ENCODE measurements at regions not wholly inside any gene's neighbourhood (a gene's known extent, or its start where the extent isn't known, plus 50 kb on each side); places are given as distances from the start of the nearest gene placed in this dataset.
"Not testable (repeated sequence)": the region's sequence is repeated elsewhere in the genome, so short reads cannot be mapped to it uniquely, and the experiment has no call there.

DNA sequence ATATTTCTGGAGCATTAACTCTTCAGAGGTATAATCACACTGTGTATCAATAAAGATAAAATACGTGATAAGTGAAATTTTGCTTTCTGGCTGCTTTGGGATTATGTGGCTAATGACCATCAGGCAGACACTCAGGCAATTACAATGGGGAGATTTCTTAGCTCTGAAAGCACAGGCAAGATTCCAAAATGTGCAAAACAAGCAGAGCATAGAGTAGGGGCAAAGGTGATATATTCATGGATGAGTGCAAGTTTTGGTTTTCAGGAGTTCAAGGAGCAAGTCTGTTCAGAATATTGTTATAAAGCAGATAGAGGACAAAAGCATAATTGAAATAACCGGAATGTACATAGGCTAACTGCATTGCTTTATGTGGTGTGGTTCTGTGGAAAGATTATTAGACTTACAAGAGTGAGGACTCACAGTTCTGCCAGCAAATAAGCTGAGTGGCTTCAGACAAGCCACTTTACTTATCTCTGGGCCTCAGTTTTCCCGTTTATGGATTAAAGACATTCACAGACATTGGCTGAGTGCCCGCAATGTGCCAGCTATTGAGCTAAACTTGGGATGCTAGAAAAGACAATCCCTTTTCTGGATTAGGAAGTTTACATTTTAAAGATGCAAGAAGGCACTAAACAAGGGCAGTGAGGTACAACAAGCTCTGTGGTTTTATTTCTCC is 945.6 kb upstream of the ARRDC3 start:
- Histone ChIP-seq H3K27me3 (no peaks in the 10 kb centered on the region), H3K4me1 (no peaks in the 10 kb centered on the region), H3K9me3 (no peaks in the 10 kb centered on the region), H3K27ac (no peak overlapping the region), H3K36me3 (no peaks in the 10 kb centered on the region), H3K4me3 (no peak overlapping the region)
- no peak for DNase-seq
- intact Hi-C loops (cut with DNase I; ENCODE audit: low total_unique reads) = no loop called here
- TF ChIP-seq, protein P1, sequence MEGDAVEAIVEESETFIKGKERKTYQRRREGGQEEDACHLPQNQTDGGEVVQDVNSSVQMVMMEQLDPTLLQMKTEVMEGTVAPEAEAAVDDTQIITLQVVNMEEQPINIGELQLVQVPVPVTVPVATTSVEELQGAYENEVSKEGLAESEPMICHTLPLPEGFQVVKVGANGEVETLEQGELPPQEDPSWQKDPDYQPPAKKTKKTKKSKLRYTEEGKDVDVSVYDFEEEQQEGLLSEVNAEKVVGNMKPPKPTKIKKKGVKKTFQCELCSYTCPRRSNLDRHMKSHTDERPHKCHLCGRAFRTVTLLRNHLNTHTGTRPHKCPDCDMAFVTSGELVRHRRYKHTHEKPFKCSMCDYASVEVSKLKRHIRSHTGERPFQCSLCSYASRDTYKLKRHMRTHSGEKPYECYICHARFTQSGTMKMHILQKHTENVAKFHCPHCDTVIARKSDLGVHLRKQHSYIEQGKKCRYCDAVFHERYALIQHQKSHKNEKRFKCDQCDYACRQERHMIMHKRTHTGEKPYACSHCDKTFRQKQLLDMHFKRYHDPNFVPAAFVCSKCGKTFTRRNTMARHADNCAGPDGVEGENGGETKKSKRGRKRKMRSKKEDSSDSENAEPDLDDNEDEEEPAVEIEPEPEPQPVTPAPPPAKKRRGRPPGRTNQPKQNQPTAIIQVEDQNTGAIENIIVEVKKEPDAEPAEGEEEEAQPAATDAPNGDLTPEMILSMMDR (IDR thresholded peaks at IDR 0.05) = no peak

DNA sequence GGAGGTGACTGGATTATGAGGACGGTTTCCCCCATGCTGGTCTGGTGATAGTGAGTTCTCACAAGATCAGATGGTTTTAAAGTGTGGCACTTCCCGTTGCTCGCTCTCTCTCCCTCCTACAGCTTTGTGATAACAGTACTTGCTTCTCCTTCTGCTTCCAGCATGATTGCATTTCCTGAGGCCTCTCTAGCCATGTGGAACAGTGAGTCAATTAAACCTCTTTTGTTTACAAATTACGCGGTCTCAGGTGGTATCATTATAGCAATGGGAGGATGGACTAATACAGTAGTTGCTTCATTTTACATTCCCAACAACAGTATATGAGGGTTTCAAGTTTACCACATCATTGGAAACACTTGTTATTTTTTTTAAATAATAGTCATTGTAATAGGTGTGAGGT is 937.3 kb upstream of the ARRDC3 start:
- TF ChIP-seq, protein P1 (IDR thresholded peaks at IDR 0.05) = no peak
- no peaks in the 10 kb centered on the region for H3K36me3 ChIP-seq
- H3K27me3 ChIP-seq = no peaks in the 10 kb centered on the region
- no peaks in the 10 kb centered on the region for H3K4me1 ChIP-seq
- H3K4me3 ChIP-seq = no peak overlapping the region
- DNase-seq = no peak
- H3K9me3 ChIP-seq = no peaks in the 10 kb centered on the region
- intact Hi-C loops (cut with DNase I; ENCODE audit: low total_unique reads) = loop anchor here (5.0 kb wide), 1 partner anchor 1212 kb away; no protein-coding TSS in a partner anchor
- no peak overlapping the region for H3K27ac ChIP-seq

DNA sequence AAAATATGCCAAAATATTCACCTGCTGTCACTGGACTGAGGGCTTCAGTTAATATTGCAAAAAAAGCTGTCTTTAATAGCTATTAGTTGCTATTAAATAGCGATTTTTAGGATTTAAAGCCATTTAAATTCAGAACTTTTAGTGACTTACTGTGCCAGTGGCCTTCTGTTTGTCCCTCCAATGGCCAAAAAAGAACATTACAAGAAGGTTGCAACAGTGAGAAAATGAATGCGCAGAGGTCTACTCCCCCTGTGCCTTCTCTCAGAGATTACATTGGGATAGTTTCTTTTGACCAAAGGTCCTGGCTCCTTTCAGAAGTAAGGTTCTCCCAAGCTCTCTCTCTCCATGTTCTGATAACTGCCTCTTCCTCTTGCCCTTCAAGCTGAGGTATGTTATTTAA is 930.3 kb upstream of the ARRDC3 start:
- H3K4me1 ChIP-seq = no peaks in the 10 kb centered on the region
- intact Hi-C loops (cut with DNase I; ENCODE audit: low total_unique reads) = no loop called here
- DNase-seq = no peak
- no peak overlapping the region for H3K4me3 ChIP-seq
- H3K27ac ChIP-seq = no peak overlapping the region
- no peaks in the 10 kb centered on the region for H3K9me3 ChIP-seq
- no peaks in the 10 kb centered on the region for H3K36me3 ChIP-seq
- no peaks in the 10 kb centered on the region for H3K27me3 ChIP-seq
- TF ChIP-seq, protein P1 (IDR thresholded peaks at IDR 0.05) = no peak

DNA sequence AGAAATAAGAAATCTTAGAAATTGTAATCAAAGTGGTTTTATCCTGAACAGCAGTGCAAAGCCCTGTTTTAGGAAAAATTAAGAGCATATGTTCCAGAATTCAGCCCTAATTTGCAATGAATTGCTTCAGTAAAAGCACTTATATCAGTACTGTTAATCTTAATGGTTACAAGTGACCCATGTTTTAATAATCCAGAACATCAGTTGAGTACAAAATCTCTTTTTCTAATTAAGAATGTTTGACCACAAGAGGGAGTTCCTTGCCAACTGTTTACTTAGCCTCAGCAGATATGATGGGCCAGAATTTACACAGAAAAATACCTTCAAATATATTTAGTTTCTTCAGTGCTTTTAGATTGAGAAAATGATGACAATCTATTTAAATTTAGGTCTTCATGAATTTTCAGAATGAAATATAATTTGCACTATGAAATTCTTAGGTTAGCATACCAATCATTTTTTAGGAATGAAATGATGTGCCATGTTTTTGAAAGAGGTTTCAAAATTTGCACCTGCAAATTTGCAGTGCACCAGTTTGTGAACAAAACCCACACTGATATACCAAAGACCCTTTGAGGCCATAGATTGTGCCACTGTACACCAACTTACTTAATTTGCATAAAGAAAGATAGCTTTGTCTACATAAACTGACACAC is 926.3 kb upstream of the ARRDC3 start:
- no peaks in the 10 kb centered on the region for H3K4me1 ChIP-seq
- H3K27me3 ChIP-seq = no peaks in the 10 kb centered on the region
- TF ChIP-seq, protein P1 (IDR thresholded peaks at IDR 0.05) = peak in 1 of 2 experiments; percentile 14
- no peaks in the 10 kb centered on the region for H3K36me3 ChIP-seq
- DNase-seq = no peak
- no peak overlapping the region for H3K27ac ChIP-seq
- H3K9me3 ChIP-seq = no peaks in the 10 kb centered on the region
- intact Hi-C loops (cut with DNase I; ENCODE audit: low total_unique reads) = no loop called here
- H3K4me3 ChIP-seq = no peak overlapping the region

DNA sequence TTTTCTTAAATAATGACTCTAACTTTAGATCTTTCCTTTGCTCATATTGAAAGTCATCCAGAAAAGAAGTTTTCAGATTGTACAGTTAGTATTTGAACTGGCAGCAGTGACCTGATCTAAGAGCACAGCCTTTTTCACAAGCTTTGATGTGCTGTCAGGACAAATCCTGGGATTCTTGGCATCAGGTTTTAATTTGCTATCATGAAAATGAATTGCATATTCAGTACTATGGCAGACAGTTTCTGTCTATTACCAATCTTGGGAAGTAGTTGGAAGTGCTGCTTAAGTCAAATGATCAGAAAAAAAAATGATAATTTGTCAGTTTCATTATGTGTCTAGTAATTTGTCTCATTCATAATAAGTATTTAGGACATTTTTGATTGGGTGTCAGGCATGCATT is 925.6 kb upstream of the ARRDC3 start:
- Histone ChIP-seq H3K27ac (no peak overlapping the region), H3K27me3 (no peaks in the 10 kb centered on the region), H3K4me1 (no peaks in the 10 kb centered on the region), H3K36me3 (no peaks in the 10 kb centered on the region), H3K4me3 (no peak overlapping the region), H3K9me3 (no peaks in the 10 kb centered on the region)
- DNase-seq = no peak
- intact Hi-C loops (cut with DNase I; ENCODE audit: low total_unique reads) = no loop called here
- TF ChIP-seq, protein P1 (IDR thresholded peaks at IDR 0.05) = no peak

DNA sequence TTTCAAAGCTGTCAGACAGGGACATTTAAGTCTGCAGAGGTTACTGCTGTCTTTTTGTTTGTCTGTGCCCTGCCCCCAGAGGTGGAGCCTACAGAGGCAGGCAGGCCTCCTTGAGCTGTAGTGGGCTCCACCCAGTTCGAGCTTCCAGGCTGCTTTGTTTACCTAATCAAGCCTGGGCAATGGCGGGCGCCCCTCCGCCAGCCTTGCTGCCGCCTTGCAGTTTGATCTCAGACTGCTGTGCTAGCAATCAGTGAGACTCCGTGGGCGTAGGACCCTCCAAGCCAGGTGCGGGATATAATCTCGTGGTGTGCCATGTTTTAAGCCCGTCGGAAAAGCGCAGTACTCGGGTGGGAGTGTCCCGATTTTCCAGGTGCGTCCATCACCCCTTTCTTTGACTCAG is 919.2 kb upstream of the ARRDC3 start:
- H3K27me3 ChIP-seq; H3K9me3 ChIP-seq; intact Hi-C loops (cut with DNase I; ENCODE audit: low total_unique reads); H3K4me3 ChIP-seq; H3K4me1 ChIP-seq; H3K36me3 ChIP-seq; H3K27ac ChIP-seq; DNase-seq: not testable (repeated sequence)

Measured in tibial artery (tissue), 4 donors.